Ovary (tissue), 7 donors: ENCODE measurements at regions not wholly inside any gene's neighbourhood (a gene's known extent, or its start where the extent isn't known, plus 50 kb on each side); places are given as distances from the start of the nearest gene placed in this dataset.

Experiments used
- DNase-seq, 5 donors: peaks; one replicate each; pipeline ENCODE4 v3.0.0-alpha.2; 2019 to 2020
- H3K27ac ChIP-seq, 2 donors: fragments of 200-600 bp; one replicate each; pipeline versions ENCODE4 v1.5.1 to v1.8.0; 2019 to 2022
- H3K27me3 ChIP-seq: fragments of 200-600 bp; one replicate; pipeline ENCODE4 v1.8.0; 2022
- H3K36me3 ChIP-seq: fragments of 200-600 bp; sonication (generic); one replicate; pipeline ENCODE4 v1.5.1; 2019
- H3K4me1 ChIP-seq: one replicate; pipeline ENCODE4 v1.8.1; 2013; ENCODE audit warnings: mild to moderate bottlenecking, moderate library complexity; ENCODE audit not compliant: insufficient read depth
- H3K4me3 ChIP-seq: fragments of 200-600 bp; sonication (generic); one replicate; pipeline ENCODE4 v1.5.1; 2017
- H3K9me3 ChIP-seq, 2 donors: fragments of 200-600 bp in 1 of 2; sonication (generic) in 1 of 2; one replicate each; pipeline versions ENCODE4 v1.5.1 to v1.8.1; 2013 to 2019; ENCODE audit warnings: mild to moderate bottlenecking in 1 of 2, moderate library complexity in 1 of 2
- CTCF ChIP-seq, 3 donors: fragments of 450-650 bp in 2 of 3; fragments of 200-600 bp in 1 of 3; IDR thresholded peaks; one replicate each; pipeline versions ENCODE4 v1.5.1 to v1.8.0; 2016 to 2022; ENCODE audit warnings: antibody characterized with exemption in 3 of 3, mild to moderate bottlenecking in 1 of 3
- EP300 ChIP-seq: sonication (generic); formaldehyde crosslinking; IDR thresholded peaks from one replicate; pipeline ENCODE4 v1.6.1; 2017; ENCODE audit warnings: antibody characterized with exemption
- POLR2A ChIP-seq: fragments of 450-650 bp; IDR thresholded peaks from one replicate; pipeline ENCODE4 v1.6.1; 2017; ENCODE audit warnings: antibody characterized with exemption, mild to moderate bottlenecking, moderate library complexity
- WGBS, 3 donors: extraction: QIAGEN DNeasy Blood & Tissue Kit in 1 of 3; methylation state at CpG; one replicate each; pipeline versions ENCODE4 v1.1.5 to v1.1.7; 2013 to 2017; 5-methylcytosine and 5-hydroxymethylcytosine counted together
- intact Hi-C, 4 donors: fragments of 100-400 bp; cut with DNase I; formaldehyde crosslinking; loops; one replicate each; pipeline versions ENCODE4 v1.11.0 to v1.15.1; 2022 to 2023
- donor health status: DM: no; HTN: no; CAD: no; lungs with moderate emphysema.
- donor health status: DM: no; HTN: no; CAD: no.
- donor health status: Bipolar disorder and iron deficiency.
- donor health status: DM: no; HTN: no; CAD: no.
- donor health status: DM: yes; HTN: yes; CAD: no.

GRCh38 chr6:164130151-164130550 is 715.6 kb downstream of the QKI start:
- no peaks in the 10 kb centered on the region for H3K36me3 ChIP-seq
- WGBS, 3 donors, result 70 to 83% (median 79%) methylated on average over 2 of the region's 2 CpGs
- H3K4me3 ChIP-seq, result no peak overlapping the region
- no peaks in the 10 kb centered on the region for H3K27me3 ChIP-seq
- TF ChIP-seq CTCF (IDR thresholded peaks at IDR 0.05) (no peak), EP300 (no peak), POLR2A (no peak)
- H3K27ac ChIP-seq, result no peak overlapping the region
- no peak for DNase-seq
- no peaks in the 10 kb centered on the region for H3K9me3 ChIP-seq
- intact Hi-C loops, result no loop called here
- H3K4me1 ChIP-seq, result no peaks in the 10 kb centered on the region

- no peak overlapping the region for H3K4me3 ChIP-seq
- intact Hi-C loops, result no loop called here
- H3K27me3 ChIP-seq, result no peaks in the 10 kb centered on the region
- no peak overlapping the region for H3K27ac ChIP-seq
- DNase-seq, result no peak
- TF ChIP-seq CTCF (IDR thresholded peaks at IDR 0.05) (no peak), EP300 (no peak), POLR2A (no peak)
- WGBS, 3 donors, result 78 to 90% (median 84%) methylated on average over 5 of the region's 5 CpGs
- H3K9me3 ChIP-seq, result no peaks in the 10 kb centered on the region
- no peaks in the 10 kb centered on the region for H3K36me3 ChIP-seq
- H3K4me1 ChIP-seq, result no peaks in the 10 kb centered on the region
Measured at GRCh38 chr6:164129218-164129617, 714.7 kb downstream of the QKI start.

- no peaks in the 10 kb centered on the region for H3K27me3 ChIP-seq
- no peaks in the 10 kb centered on the region for H3K9me3 ChIP-seq
- intact Hi-C loops, result no loop called here
- no peak overlapping the region for H3K4me3 ChIP-seq
- 73 to 89% (median 84%) methylated on average over 2 of the region's 2 CpGs for WGBS, 3 donors
- DNase-seq, result no peak
- no peaks in the 10 kb centered on the region for H3K36me3 ChIP-seq
- H3K27ac ChIP-seq, result no peak overlapping the region
- H3K4me1 ChIP-seq, result no peaks in the 10 kb centered on the region
- no peak for TF ChIP-seq POLR2A
- TF ChIP-seq EP300, result no peak
- TF ChIP-seq CTCF (IDR thresholded peaks at IDR 0.05), result no peak
Measured at GRCh38 chr6:164128101-164128500, 713.6 kb downstream of the QKI start.

GRCh38 chr6:164124986-164125385 is 710.5 kb downstream of the QKI start:
- intact Hi-C loops, result no loop called here
- 71 to 77% (median 75%) methylated on average over 5 of the region's 5 CpGs for WGBS, 3 donors
- H3K9me3 ChIP-seq, result no peaks in the 10 kb centered on the region

More at GRCh38 chr6:164124986-164125385, 710.5 kb downstream of the QKI start:
- Histone ChIP-seq H3K4me3 (no peak overlapping the region), H3K27me3 (no peaks in the 10 kb centered on the region), H3K27ac (no peak overlapping the region), H3K36me3 (no peaks in the 10 kb centered on the region), H3K4me1 (no peaks in the 10 kb centered on the region)
- no peak for TF ChIP-seq EP300
- no peak for TF ChIP-seq POLR2A
- TF ChIP-seq CTCF (IDR thresholded peaks at IDR 0.05), result no peak
- DNase-seq, result no peak
